Anterior cingulate cortex (tissue), 58 donors: ENCODE measurements at regions not wholly inside any gene's neighbourhood (a gene's known extent, or its start where the extent isn't known, plus 50 kb on each side); places are given as distances from the start of the nearest gene placed in this dataset.
"Not testable (repeated sequence)": the region's sequence is repeated elsewhere in the genome, so short reads cannot be mapped to it uniquely, and the experiment has no call there.

Experiments
- DNase-seq, 58 donors: peaks; one replicate each; lab custom pipeline; 2025; lab: John Stamatoyannopoulos, UW

GRCh38 chr1:148362626-148363438 lies 120.3 kb downstream of the PPIAL4G start:
- DNase-seq, result peak in 2 of 58 donors; percentile 5 to 10

GRCh38 chr1:148362216-148362611 lies 120.9 kb downstream of the PPIAL4G start:
- no peak for DNase-seq

GRCh38 chr1:148361427-148362215 lies 121.5 kb downstream of the PPIAL4G start:
- DNase-seq, result peak in 1 of 58 donors; percentile 11

- no peak for DNase-seq
These were observed 126.1 kb downstream of the PPIAL4G start for GRCh38 chr1:148357037-148357436.

- DNase-seq, result no peak
These were observed 127.1 kb downstream of the PPIAL4G start for GRCh38 chr1:148355976-148356375.

GRCh38 chr1:148354913-148355308 lies 128.2 kb downstream of the PPIAL4G start:
- DNase-seq, result no peak

- DNase-seq, result no peak
These were observed 128.7 kb downstream of the PPIAL4G start for GRCh38 chr1:148354284-148354912.

- no peak for DNase-seq
These were observed 129.4 kb downstream of the PPIAL4G start for GRCh38 chr1:148353461-148354283.

GRCh38 chr1:148352470-148353053 lies 130.5 kb downstream of the PPIAL4G start:
- no peak for DNase-seq

- DNase-seq, result no peak
These were observed 135.3 kb downstream of the PPIAL4G start for GRCh38 chr1:148347781-148348180.

GRCh38 chr1:148345659-148346151 lies 137.4 kb downstream of the PPIAL4G start:
- peak in 5 of 58 donors; percentile 1 to 10 (median 3) for DNase-seq

- DNase-seq, result not testable (repeated sequence)
These were observed 138.5 kb downstream of the PPIAL4G start for GRCh38 chr1:148344651-148345050.

- not testable (repeated sequence) for DNase-seq
These were observed 141.4 kb downstream of the PPIAL4G start for GRCh38 chr1:148341729-148342128.

- DNase-seq, result not testable (repeated sequence)
These were observed 146.8 kb downstream of the PPIAL4G start for GRCh38 chr1:148336121-148336918.

GRCh38 chr1:148334339-148335130 lies 148.6 kb downstream of the PPIAL4G start:
- DNase-seq, result peak in 57 of 58 donors; percentile 3 to 90 (median 68)

- DNase-seq, result no peak
These were observed 149.2 kb downstream of the PPIAL4G start for GRCh38 chr1:148333875-148334338.

GRCh38 chr1:148328884-148329283 lies 154.2 kb downstream of the PPIAL4G start:
- no peak for DNase-seq

- DNase-seq, result not testable (repeated sequence)
These were observed 158.1 kb downstream of the PPIAL4G start for GRCh38 chr1:148325031-148325430.
